SK-N-SH (cell line): ENCODE measurements at regions not wholly inside any gene's neighbourhood (a gene's known extent, or its start where the extent isn't known, plus 50 kb on each side); places are given as distances from the start of the nearest gene placed in this dataset.

Experiments
- CTCF ChIP-seq: fragments of 200-600 bp; sonication (generic); IDR thresholded peaks from 2 replicates; pipeline ENCODE4 v1.6.1; 2017; ENCODE audit warnings: antibody characterized with exemption, mild to moderate bottlenecking, moderate library complexity
- EZH2phosphoT487 ChIP-seq: fragments of 200-600 bp; sonication (generic); IDR thresholded peaks from 2 replicates; pipeline ENCODE4 v1.6.1; 2017; ENCODE audit warnings: low read depth, mixed run types, mild to moderate bottlenecking, antibody characterized with exemption, moderate library complexity, borderline replicate concordance
- GABPA ChIP-seq: IDR thresholded peaks from 2 replicates; pipeline ENCODE4 v1.4.0; 2012; ENCODE audit warnings: low read depth, mild to moderate bottlenecking
- GATA2 ChIP-seq: sonication (generic); formaldehyde crosslinking; IDR thresholded peaks from 2 replicates; pipeline ENCODE4 v1.5.0; 2020; ENCODE audit warnings: mild to moderate bottlenecking, missing genetic modification reagents
- JUND ChIP-seq: IDR thresholded peaks from 2 replicates; pipeline ENCODE4 v1.4.0; 2012
- MEF2A ChIP-seq: IDR thresholded peaks from 2 replicates; pipeline ENCODE4 v1.4.0; 2012; ENCODE audit warnings: low read depth, borderline replicate concordance
- MXI1 ChIP-seq: IDR thresholded peaks from 2 replicates; pipeline ENCODE4 v1.6.1; 2012; ENCODE audit warnings: mild to moderate bottlenecking, low read depth, low read length, improper control_type of control experiment
- RAD21 ChIP-seq: IDR thresholded peaks from 2 replicates; pipeline ENCODE4 v1.6.1; 2012; ENCODE audit warnings: mild to moderate bottlenecking, low read length
- RCOR1 ChIP-seq: fragments of 150-350 bp; IDR thresholded peaks from 2 replicates; pipeline ENCODE4 v1.6.1; 2017; ENCODE audit warnings: antibody characterized with exemption, low read length
- SMC3 ChIP-seq: IDR thresholded peaks from 2 replicates; pipeline ENCODE4 v1.6.1; 2012; ENCODE audit warnings: low read depth, low read length, improper control_type of control experiment
- ZBTB33 ChIP-seq: IDR thresholded peaks from 2 replicates; pipeline ENCODE4 v1.4.0; 2012; ENCODE audit warnings: low read depth, borderline replicate concordance

- no peak for TF ChIP-seq MEF2A
- no peak for TF ChIP-seq CTCF
- TF ChIP-seq GABPA: no peak
- no peak for TF ChIP-seq MXI1
- no peak for TF ChIP-seq ZBTB33
- no peak for TF ChIP-seq EZH2phosphoT487
- no peak for TF ChIP-seq RAD21
- no peak for TF ChIP-seq JUND
- TF ChIP-seq RCOR1: no peak
- TF ChIP-seq SMC3: no peak
- no peak for TF ChIP-seq GATA2 (CRISPR knock-in tag)
Observed at GRCh38 chr18:29123706-29124530, 947.0 kb upstream of the CDH2 start.
